Chondrocyte (in vitro differentiated cells): ENCODE measurements at regions not wholly inside any gene's neighbourhood (a gene's known extent, or its start where the extent isn't known, plus 50 kb on each side); places are given as distances from the start of the nearest gene placed in this dataset.

Experiments used
- DNase-seq: peaks from one replicate; pipeline ENCODE4 v3.0.0; 2021; ENCODE audit warnings: mixed read lengths, low spot score
- H3K27ac Mint-ChIP-seq: one replicate; pipeline ENCODE4 v1.8.0; 2021; ENCODE audit warnings: mild to moderate bottlenecking, moderate library complexity, mixed read lengths; ENCODE audit not compliant: unreplicated experiment
- H3K27me3 Mint-ChIP-seq: 2 replicates; pipeline ENCODE4 v1.8.0; 2021; ENCODE audit warnings: low read depth, mixed read lengths
- H3K36me3 Mint-ChIP-seq: 2 replicates; pipeline ENCODE4 v1.8.0; 2021; ENCODE audit warnings: low read depth, mixed read lengths
- H3K4me1 Mint-ChIP-seq: 2 replicates; pipeline ENCODE4 v1.8.0; 2021; ENCODE audit warnings: low read depth, mild to moderate bottlenecking, mixed read lengths
- H3K4me3 Mint-ChIP-seq: one replicate; pipeline ENCODE4 v1.8.0; 2021; ENCODE audit warnings: mild to moderate bottlenecking, moderate library complexity, mixed read lengths; ENCODE audit not compliant: unreplicated experiment
- H3K9me3 Mint-ChIP-seq: 2 replicates; pipeline ENCODE4 v1.8.0; 2021; ENCODE audit warnings: low read depth, mixed read lengths
- TF ChIP-seq, protein P1 (sequence below): fragments of 200-600 bp; sonication (generic); IDR thresholded peaks from 2 replicates; pipeline ENCODE4 v1.5.0; 2021; ENCODE audit warnings: antibody characterized with exemption, mild to moderate bottlenecking, moderate library complexity

DNA sequence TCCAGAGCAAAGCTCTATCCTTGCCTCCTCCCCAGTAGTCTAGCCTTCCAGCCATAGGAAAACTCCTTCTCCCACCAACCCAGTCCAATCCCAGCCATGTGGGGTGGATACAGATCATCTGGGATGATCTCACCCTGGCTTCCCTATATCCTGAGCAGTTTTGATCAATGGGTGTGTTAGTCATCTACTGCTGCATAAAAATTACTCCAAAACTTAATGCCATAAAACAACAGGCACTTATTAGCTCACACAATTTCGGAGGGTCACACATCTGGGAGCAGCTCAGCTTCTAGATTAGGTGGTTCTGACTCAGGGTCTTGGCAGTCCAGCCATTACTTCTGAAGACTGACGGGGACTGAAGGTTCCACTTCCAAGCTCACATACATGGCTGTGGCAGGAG lies 190.4 kb downstream of the SPP2 start:
- H3K36me3 Mint-ChIP-seq: no peaks in the 10 kb centered on the region
- DNase-seq: no peak
- H3K27me3 Mint-ChIP-seq: no peaks in the 10 kb centered on the region
- peaks cover 48% of the 10 kb centered on the region for H3K4me1 Mint-ChIP-seq
- H3K4me3 Mint-ChIP-seq: no peak overlapping the region
- no peak overlapping the region for H3K27ac Mint-ChIP-seq
- TF ChIP-seq, protein P1, sequence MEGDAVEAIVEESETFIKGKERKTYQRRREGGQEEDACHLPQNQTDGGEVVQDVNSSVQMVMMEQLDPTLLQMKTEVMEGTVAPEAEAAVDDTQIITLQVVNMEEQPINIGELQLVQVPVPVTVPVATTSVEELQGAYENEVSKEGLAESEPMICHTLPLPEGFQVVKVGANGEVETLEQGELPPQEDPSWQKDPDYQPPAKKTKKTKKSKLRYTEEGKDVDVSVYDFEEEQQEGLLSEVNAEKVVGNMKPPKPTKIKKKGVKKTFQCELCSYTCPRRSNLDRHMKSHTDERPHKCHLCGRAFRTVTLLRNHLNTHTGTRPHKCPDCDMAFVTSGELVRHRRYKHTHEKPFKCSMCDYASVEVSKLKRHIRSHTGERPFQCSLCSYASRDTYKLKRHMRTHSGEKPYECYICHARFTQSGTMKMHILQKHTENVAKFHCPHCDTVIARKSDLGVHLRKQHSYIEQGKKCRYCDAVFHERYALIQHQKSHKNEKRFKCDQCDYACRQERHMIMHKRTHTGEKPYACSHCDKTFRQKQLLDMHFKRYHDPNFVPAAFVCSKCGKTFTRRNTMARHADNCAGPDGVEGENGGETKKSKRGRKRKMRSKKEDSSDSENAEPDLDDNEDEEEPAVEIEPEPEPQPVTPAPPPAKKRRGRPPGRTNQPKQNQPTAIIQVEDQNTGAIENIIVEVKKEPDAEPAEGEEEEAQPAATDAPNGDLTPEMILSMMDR: no peak
- H3K9me3 Mint-ChIP-seq: peaks cover 13% of the 10 kb centered on the region

DNA sequence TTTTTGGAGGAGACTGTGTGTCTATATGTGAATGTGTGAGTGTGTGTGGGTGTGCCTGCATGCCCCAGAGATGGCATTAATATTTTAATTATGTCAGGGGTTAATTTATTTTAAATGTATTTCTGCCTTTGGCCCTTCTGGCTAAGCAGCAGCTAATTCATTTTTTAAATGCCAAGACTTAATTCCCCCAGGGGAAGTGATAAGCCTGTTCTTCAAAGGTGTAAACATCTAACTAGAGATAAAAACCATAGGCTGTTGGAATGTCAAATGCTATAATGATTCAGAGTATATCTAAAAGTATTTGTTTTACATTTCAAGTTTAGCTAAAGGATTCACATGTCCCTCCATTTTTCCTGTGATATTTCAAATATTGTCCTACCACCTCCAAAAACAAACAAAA lies 184.7 kb downstream of the SPP2 start:
- Mint-ChIP-seq H3K36me3 (no peaks in the 10 kb centered on the region), H3K9me3 (peaks cover 15% of the 10 kb centered on the region), H3K4me1 (no peaks in the 10 kb centered on the region), H3K4me3 (no peak overlapping the region), H3K27me3 (no peaks in the 10 kb centered on the region), H3K27ac (no peak overlapping the region)
- no peak for DNase-seq
- TF ChIP-seq, protein P1: no peak

DNA sequence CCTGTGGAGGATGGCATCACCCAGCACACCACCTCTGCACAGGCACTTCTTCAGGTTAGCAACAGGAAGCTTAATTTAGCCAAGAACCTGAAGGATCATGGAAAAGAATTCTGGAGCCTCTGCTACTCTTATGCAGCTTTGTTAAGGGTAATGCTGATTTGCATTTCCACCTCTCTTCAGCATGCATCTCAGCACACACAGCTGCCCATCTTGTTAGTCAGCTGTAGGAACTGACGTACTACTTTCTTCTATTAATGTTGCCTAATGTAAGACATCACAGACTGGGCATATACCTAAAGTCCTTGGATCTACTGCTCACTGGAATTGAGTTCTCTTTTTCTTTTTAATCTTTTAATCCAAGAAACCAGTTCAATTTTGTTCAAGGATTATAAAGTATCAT lies 181.0 kb downstream of the SPP2 start:
- no peaks in the 10 kb centered on the region for H3K4me1 Mint-ChIP-seq
- H3K4me3 Mint-ChIP-seq: no peak overlapping the region
- H3K27me3 Mint-ChIP-seq: no peaks in the 10 kb centered on the region
- H3K27ac Mint-ChIP-seq: no peak overlapping the region
- TF ChIP-seq, protein P1: no peak
- H3K9me3 Mint-ChIP-seq: peaks cover 6% of the 10 kb centered on the region
- DNase-seq: no peak
- H3K36me3 Mint-ChIP-seq: no peaks in the 10 kb centered on the region

DNA sequence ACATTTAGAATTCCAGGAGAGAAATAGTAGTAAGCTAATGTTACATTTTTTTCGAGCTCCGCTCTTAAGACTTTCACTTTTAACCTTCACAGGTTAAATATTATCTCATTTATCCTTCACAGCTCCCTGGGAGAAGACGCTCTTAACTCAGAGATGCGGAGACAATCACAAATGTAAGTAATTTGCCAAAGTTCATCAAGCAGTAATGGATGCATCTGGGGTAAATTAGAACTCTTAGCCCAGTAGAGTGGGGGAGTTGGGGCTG lies 168.5 kb downstream of the SPP2 start:
- Mint-ChIP-seq H3K36me3 (no peaks in the 10 kb centered on the region), H3K9me3 (no peaks in the 10 kb centered on the region), H3K27ac (peak overlapping the region; percentile 3), H3K4me1 (peaks cover 15% of the 10 kb centered on the region), H3K4me3 (no peak overlapping the region), H3K27me3 (no peaks in the 10 kb centered on the region)
- DNase-seq: no peak
- TF ChIP-seq, protein P1: no peak

DNA sequence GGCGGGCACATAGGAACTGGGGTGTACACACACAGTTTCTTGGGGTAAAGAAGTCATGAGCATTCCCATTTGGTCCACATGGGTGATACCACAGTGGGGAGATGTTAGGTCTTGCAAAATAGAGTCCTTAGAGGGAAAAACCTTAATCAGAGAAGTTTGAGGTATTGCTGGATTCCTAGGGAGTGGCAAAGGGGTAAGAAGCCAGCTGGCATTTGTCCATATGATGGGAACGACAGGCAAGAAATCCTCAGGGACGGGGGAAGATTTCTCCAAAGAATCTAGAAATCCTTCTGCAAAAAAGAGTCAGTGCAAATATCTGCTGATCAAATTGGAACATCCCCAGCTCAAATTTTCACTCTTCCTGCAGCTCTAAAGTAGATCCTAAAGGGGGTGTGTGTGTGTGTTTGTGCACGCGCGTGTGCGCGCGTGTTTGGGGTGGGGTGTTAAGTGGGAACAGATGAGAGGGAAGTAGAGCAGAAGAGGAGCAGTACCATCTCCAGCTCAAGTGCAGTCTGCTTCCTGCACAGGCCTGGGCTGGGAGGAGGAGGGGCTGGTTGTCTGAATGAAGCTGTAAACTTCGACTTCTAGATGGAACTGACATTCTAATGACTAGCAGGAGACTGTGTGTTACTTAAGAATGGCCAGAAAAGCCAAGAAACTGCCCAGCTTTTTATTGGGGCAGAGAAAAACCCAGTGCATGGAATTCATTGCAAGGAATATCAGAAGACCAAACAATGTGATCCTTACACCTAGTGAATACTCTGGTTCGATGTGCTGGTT lies 168.0 kb downstream of the SPP2 start:
- Mint-ChIP-seq H3K4me3 (no peak overlapping the region), H3K27me3 (no peaks in the 10 kb centered on the region), H3K4me1 (peaks cover 15% of the 10 kb centered on the region), H3K9me3 (no peaks in the 10 kb centered on the region), H3K36me3 (no peaks in the 10 kb centered on the region), H3K27ac (peak overlapping the region; percentile 68)
- TF ChIP-seq, protein P1: no peak
- no peak for DNase-seq
